Fibroblast of mammary gland (primary cell): ENCODE measurements at regions not wholly inside any gene's neighbourhood (a gene's known extent, or its start where the extent isn't known, plus 50 kb on each side); places are given as distances from the start of the nearest gene placed in this dataset.
"Not testable (repeated sequence)": the region's sequence is repeated elsewhere in the genome, so short reads cannot be mapped to it uniquely, and the experiment has no call there.

Source experiments
- DNase-seq: peaks from one replicate; pipeline ENCODE4 v3.0.0-alpha.2; 2010; ENCODE audit warnings: low read depth
- H3K4me3 ChIP-seq: 2 replicates; pipeline ENCODE4 v1.5.1; 2011; ENCODE audit warnings: low read depth, mild to moderate bottlenecking, low read length, moderate library complexity; ENCODE audit not compliant: control insufficient read depth
- CTCF ChIP-seq: conservative IDR thresholded peaks from 2 replicates; pipeline ENCODE4 v1.5.1; 2011; ENCODE audit warnings: low read depth, low read length, inconsistent platforms; ENCODE audit not compliant: control insufficient read depth, insufficient read depth

GRCh38 chr2:222760301-222760897 lies 88.9 kb downstream of the MOGAT1 start:
- DNase-seq, result no peak
- H3K4me3 ChIP-seq, result no peak overlapping the region
- no peak for TF ChIP-seq CTCF

GRCh38 chr2:222761888-222762287 lies 90.4 kb downstream of the MOGAT1 start:
- no peak overlapping the region for H3K4me3 ChIP-seq
- TF ChIP-seq CTCF, result no peak
- DNase-seq, result no peak

DNA sequence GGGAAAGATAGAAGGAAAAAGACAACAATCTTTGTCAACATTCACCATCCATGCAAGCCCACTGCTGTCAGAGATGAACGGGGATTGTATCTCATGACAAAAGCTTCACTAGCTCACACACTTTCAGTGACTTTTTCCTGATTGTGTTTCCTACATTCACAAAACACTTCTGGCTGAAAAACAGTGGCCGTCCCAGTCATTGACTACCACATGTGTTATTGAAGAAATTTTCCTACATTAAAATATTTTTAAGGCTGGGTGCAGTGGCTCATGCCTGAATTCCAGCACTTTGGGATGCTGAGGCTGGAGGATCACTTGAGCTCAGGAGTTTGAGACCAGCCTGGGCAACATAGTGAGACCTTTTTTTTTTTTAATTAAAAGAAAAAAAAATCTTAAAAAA lies 90.9 kb downstream of the MOGAT1 start:
- no peak for DNase-seq
- no peak overlapping the region for H3K4me3 ChIP-seq
- no peak for TF ChIP-seq CTCF

DNA sequence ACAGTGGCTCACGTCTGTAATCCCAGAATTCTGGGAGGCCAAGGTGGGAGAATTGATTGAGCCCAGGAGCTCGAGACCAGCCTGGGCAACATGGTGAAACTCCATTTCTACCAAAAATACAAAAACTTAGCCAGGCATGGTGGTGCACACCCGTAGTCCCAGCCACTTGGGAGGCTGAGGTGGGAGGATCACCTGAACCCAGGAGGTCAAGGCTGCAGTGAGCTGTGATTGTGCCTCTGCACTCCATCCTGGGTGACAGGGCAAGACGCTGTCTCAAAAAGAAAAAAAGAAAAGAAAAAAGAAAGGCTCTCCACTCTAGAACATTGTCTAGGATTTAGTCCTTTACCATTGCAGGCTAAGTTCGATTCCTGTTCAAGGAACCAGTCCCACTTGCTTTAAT lies 94.4 kb downstream of the MOGAT1 start:
- not testable (repeated sequence) for H3K4me3 ChIP-seq, DNase-seq

DNA sequence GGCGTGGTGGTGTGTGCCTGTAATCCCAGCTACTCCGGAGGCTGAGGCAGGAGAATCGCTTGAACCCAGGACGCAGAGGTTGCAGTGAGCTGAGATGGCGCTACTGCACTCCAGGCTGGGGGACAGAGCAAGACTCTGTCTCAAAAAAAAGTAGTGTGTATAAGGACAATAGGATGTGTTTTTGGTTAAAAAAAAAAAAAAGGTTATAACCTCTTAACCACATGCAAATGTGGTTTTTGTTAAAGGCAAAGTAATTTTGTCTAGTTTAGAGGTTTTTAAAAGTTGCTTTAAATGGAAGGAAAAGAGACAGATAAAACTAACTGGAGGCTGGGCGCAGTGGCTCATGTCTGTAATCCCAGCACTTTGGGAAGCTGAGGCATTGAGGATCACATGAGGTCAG lies 92.8 kb upstream of the ACSL3 start:
- peak; percentile 43 for DNase-seq
- H3K4me3 ChIP-seq, result not testable (repeated sequence)

DNA sequence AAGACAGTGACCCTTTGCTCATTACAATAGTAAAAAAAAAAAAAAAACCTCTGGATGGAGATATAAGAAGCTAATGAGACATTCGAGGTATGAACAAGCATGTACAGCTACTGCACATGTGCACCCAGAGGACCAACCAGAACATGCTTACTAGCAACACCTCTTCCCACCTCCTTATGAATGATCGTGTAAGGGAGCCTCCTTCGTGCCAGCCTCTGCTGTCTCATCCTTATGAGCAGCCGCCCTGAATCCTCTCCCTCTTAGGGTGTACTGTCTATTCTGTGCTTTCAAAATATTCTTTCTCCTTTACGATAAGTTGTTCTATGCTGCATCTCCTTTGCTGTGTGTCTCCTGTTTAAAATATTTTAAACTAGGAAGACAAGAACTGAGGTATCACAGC lies 91.4 kb upstream of the ACSL3 start:
- no peak for DNase-seq
- H3K4me3 ChIP-seq, result no peak overlapping the region
- TF ChIP-seq CTCF, result no peak

- no peak overlapping the region for H3K4me3 ChIP-seq
- no peak for TF ChIP-seq CTCF
- no peak for DNase-seq
Observed at GRCh38 chr2:222769941-222770340, 90.9 kb upstream of the ACSL3 start.

- no peak for TF ChIP-seq CTCF
- no peak for DNase-seq
- H3K4me3 ChIP-seq, result no peak overlapping the region
Observed at GRCh38 chr2:222771832-222772231, 89.0 kb upstream of the ACSL3 start.
